Calu3 (cell line): ENCODE measurements at regions not wholly inside any gene's neighbourhood (a gene's known extent, or its start where the extent isn't known, plus 50 kb on each side); places are given as distances from the start of the nearest gene placed in this dataset.

ENCODE experiments used
- BruUV-seq: library from RNA; stranded (reverse); fragments of 400-500 nt; replicated peaks from 2 replicates; lab custom pipeline; 2021; lab: Mats Ljungman, UMichigan
- CTCF ChIA-PET: fragments of 300-600 bp; sonication (Branson Sonifier 250); formaldehyde crosslinking; loops from one replicate; lab custom pipeline; 2022; ENCODE audit warnings: antibody characterized with exemption; lab: Charles Lee
- DNase-seq: peaks from one replicate; pipeline ENCODE4 v3.0.0; 2022
- H3K27ac Mint-ChIP-seq: one replicate; pipeline ENCODE4 v1.8.0; 2022; ENCODE audit warnings: mixed read lengths; ENCODE audit not compliant: unreplicated experiment
- H3K27me3 Mint-ChIP-seq: one replicate; pipeline ENCODE4 v1.8.0; 2022; ENCODE audit warnings: mixed read lengths; ENCODE audit not compliant: unreplicated experiment
- H3K36me3 Mint-ChIP-seq: one replicate; pipeline ENCODE4 v1.8.0; 2022; ENCODE audit warnings: mild to moderate bottlenecking, moderate library complexity, mixed read lengths; ENCODE audit not compliant: insufficient read depth, unreplicated experiment
- H3K4me1 Mint-ChIP-seq: one replicate; pipeline ENCODE4 v1.8.0; 2022; ENCODE audit warnings: mild to moderate bottlenecking, low read depth, mixed read lengths; ENCODE audit not compliant: unreplicated experiment
- H3K4me3 Mint-ChIP-seq: one replicate; pipeline ENCODE4 v1.8.0; 2022; ENCODE audit warnings: mild to moderate bottlenecking, low read depth, moderate library complexity, mixed read lengths; ENCODE audit not compliant: unreplicated experiment
- H3K9me3 Mint-ChIP-seq: one replicate; pipeline ENCODE4 v1.8.0; 2022; ENCODE audit warnings: low read depth, mixed read lengths; ENCODE audit not compliant: unreplicated experiment
- CTCF ChIP-seq: fragments of 200-600 bp; IDR thresholded peaks from one replicate; pipeline ENCODE4 v1.8.0; 2022; ENCODE audit warnings: antibody characterized with exemption; ENCODE audit not compliant: unreplicated experiment
- intact Hi-C: fragments of 100-400 bp; cut with micrococcal nuclease; formaldehyde crosslinking; loops from one replicate; pipeline ENCODE4 v1.10.0; 2022; ENCODE audit not compliant: unreplicated experiment

- H3K27ac Mint-ChIP-seq = no peak overlapping the region
- no peaks in the 10 kb centered on the region for H3K27me3 Mint-ChIP-seq
- CTCF ChIA-PET = no interaction called here
- H3K36me3 Mint-ChIP-seq = no peaks in the 10 kb centered on the region
- BruUV-seq = no TSS peak
- no peaks in the 10 kb centered on the region for H3K9me3 Mint-ChIP-seq
- no peaks in the 10 kb centered on the region for H3K4me1 Mint-ChIP-seq
- TF ChIP-seq CTCF = no peak
- H3K4me3 Mint-ChIP-seq = no peak overlapping the region
- DNase-seq = no peak
- intact Hi-C loops = no loop called here
These were observed 92.9 kb downstream of the ALG10B start for GRCh38 chr12:38409511-38409910.

- H3K36me3 Mint-ChIP-seq = no peaks in the 10 kb centered on the region
- no peaks in the 10 kb centered on the region for H3K9me3 Mint-ChIP-seq
These were observed 94.9 kb downstream of the ALG10B start for GRCh38 chr12:38411426-38411825.

GRCh38 chr12:38411946-38412345, 95.4 kb downstream of the ALG10B start:
- H3K4me1 Mint-ChIP-seq = peaks cover 3% of the 10 kb centered on the region
- no TSS peak for BruUV-seq
- H3K4me3 Mint-ChIP-seq = no peak overlapping the region
- no peaks in the 10 kb centered on the region for H3K36me3 Mint-ChIP-seq
- no peak overlapping the region for H3K27ac Mint-ChIP-seq
- TF ChIP-seq CTCF = no peak
- intact Hi-C loops = no loop called here
- no peak for DNase-seq
- H3K9me3 Mint-ChIP-seq = no peaks in the 10 kb centered on the region
- CTCF ChIA-PET = no interaction called here
- no peaks in the 10 kb centered on the region for H3K27me3 Mint-ChIP-seq

More at GRCh38 chr12:38411426-38411825, 94.9 kb downstream of the ALG10B start:
- Mint-ChIP-seq H3K4me1 (no peaks in the 10 kb centered on the region), H3K27me3 (no peaks in the 10 kb centered on the region), H3K27ac (no peak overlapping the region), H3K4me3 (no peak overlapping the region)
- DNase-seq = no peak
- CTCF ChIA-PET = no interaction called here
- no TSS peak for BruUV-seq
- intact Hi-C loops = no loop called here
- no peak for TF ChIP-seq CTCF

GRCh38 chr12:38417101-38417500, 100.5 kb downstream of the ALG10B start:
- BruUV-seq = no TSS peak
- DNase-seq = no peak

More at GRCh38 chr12:38417101-38417500, 100.5 kb downstream of the ALG10B start:
- H3K4me3 Mint-ChIP-seq = no peak overlapping the region
- H3K9me3 Mint-ChIP-seq = no peaks in the 10 kb centered on the region
- intact Hi-C loops = no loop called here
- H3K27ac Mint-ChIP-seq = no peak overlapping the region
- H3K4me1 Mint-ChIP-seq = peaks cover 9% of the 10 kb centered on the region
- TF ChIP-seq CTCF = no peak
- CTCF ChIA-PET = no interaction called here
- no peaks in the 10 kb centered on the region for H3K36me3 Mint-ChIP-seq
- no peaks in the 10 kb centered on the region for H3K27me3 Mint-ChIP-seq
